H7 (cell line): ENCODE measurements at regions not wholly inside any gene's neighbourhood (a gene's known extent, or its start where the extent isn't known, plus 50 kb on each side); places are given as distances from the start of the nearest gene placed in this dataset.
"Not testable (repeated sequence)": the region's sequence is repeated elsewhere in the genome, so short reads cannot be mapped to it uniquely, and the experiment has no call there.

Experiments
- DNase-seq: peaks from one replicate; pipeline ENCODE4 v3.0.0; 2012
- H3K27me3 ChIP-seq: 2 replicates; pipeline ENCODE4 v1.6.0; 2011; ENCODE audit warnings: mild to moderate bottlenecking, low read length; ENCODE audit not compliant: control insufficient read depth, insufficient read depth
- H3K36me3 ChIP-seq: replicated peaks from 2 replicates; pipeline ENCODE4 v1.5.1; 2011; ENCODE audit warnings: low read length; ENCODE audit not compliant: control insufficient read depth, insufficient read depth
- H3K4me3 ChIP-seq: 2 replicates; pipeline ENCODE4 v1.5.1; 2011; ENCODE audit warnings: low read depth, mild to moderate bottlenecking, control low read depth, low read length, moderate library complexity; ENCODE audit not compliant: insufficient read depth

DNA sequence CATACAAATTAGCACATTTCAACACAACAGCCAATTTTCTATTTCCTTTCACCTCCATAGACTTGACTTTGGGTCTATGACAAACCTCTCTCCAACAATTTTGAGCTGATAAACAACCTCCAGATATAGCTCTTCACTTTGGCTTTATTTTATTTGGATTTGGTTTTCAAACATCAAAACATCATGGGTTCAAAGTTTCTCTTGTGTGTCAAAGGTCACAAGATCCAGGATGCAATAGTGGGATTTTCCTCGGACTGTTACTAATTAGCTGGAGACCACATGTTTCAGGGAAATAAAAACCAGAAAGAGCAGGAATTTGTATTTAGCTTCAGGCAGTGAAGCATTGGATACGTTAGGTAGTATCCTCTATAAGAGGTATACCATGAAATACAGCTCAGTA lies 351.0 kb upstream of the SOX9 start:
- Histone ChIP-seq H3K4me3 (no peak overlapping the region), H3K36me3 (no peaks in the 10 kb centered on the region), H3K27me3 (no peaks in the 10 kb centered on the region)
- no peak for DNase-seq

DNA sequence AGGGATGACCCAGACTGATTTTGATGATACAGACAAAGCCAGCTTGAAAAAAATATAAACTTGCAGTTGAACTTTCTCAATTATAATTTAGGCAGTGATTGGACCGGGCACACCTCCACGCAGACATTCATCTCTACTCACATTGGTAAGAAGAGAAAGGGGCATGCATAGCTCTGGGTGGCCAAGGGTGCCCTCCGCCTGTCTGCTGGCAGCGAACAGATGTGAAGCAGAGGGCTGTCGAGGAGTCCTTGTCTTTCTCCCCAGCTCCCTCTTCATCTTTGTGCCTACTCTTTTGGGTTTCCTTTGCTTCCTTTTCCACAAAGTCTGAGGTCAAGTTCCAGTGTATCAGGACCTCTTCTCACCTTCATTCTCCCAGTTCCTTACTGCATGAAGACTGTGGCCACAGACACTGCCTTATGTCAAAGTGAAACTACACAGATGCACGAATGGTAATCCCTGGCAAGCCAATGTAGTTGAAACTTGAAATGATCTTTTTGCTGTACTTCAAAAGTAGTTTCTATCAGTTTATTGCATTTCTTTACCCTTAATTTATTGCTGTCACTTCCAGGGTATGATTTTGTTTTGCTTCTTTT lies 343.7 kb upstream of the SOX9 start:
- Histone ChIP-seq H3K36me3 (no peaks in the 10 kb centered on the region), H3K4me3 (no peak overlapping the region), H3K27me3 (no peaks in the 10 kb centered on the region)
- no peak for DNase-seq

DNA sequence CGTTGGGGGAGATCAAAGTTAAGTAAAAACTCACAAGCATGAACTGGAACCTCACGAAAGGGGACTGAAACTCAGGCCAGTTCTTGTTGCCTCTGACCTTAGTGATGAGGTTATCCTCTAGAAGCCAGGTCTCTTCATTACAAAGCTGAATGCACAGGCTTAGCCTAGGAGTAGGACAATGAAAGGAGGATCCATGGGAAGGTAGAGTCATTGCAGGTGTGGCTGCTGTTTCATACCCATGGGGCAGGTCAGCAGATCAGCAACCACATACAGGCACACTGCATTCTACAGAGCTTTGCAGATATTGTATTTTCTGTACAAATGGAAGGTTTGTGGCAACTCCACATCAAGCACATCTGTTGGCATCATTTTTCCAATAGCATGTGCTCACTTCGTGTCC lies 341.3 kb upstream of the SOX9 start:
- Histone ChIP-seq H3K4me3 (no peak overlapping the region), H3K27me3 (no peaks in the 10 kb centered on the region), H3K36me3 (no peaks in the 10 kb centered on the region)
- DNase-seq: no peak

DNA sequence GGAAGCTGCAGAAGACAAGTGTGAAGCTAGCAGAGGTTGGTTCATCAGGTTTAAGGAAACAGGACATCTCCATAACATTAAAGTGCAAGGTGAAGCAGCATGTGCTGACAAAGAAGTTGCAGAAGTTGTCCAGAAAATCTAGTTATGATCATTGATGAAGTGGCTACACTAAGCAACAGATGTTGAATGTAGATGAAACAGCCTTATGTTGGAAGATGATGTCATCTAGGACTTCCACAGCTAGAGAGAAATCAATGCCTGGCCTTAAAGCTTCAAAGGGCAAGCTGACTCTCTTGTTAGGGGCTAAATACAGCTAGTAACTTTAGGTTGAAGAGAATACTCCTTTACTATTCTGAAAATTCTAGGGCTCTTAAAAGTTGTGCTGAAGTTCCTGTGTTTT lies 340.2 kb upstream of the SOX9 start:
- Histone ChIP-seq H3K36me3 (no peaks in the 10 kb centered on the region), H3K27me3 (no peaks in the 10 kb centered on the region), H3K4me3 (no peak overlapping the region)
- DNase-seq: no peak

DNA sequence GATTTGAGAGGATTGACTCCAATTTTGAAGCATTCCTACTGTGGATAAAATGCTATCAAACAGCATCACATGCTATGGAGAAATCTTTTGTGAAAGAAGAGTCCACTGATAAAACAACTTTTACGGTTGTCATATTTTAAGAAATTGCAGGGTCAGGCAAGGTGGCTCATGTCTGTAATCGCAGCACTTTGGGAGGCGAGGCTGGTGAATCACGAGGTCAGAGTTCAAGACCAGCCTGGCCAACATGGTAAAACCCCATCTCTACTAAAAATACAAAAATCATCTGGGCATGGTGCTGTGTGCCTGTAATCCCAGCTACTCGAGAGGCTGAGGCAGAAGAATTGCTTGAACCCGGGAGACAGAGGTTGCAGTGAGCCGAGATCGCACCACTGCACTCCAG lies 338.8 kb upstream of the SOX9 start:
- H3K4me3 ChIP-seq, H3K27me3 ChIP-seq: not testable (repeated sequence)

DNA sequence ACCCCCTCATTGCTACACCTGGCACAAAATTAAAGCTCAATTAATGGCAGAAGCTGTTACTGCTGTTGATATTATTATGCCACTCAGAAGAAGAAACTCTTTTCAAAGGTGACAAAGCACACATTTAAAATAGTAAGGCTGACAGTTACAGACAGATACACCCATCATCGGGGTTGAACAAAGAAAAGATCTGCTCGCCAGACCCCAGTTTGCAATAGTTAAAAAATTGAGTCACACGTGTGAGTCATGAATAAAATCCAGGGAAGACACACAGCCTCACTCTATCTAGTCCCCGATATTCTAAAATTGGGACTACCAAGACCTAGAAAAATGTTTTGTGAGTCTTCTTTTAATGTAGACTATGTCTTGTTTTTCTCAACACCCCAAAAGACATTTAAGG lies 330.0 kb upstream of the SOX9 start:
- Histone ChIP-seq H3K27me3 (no peaks in the 10 kb centered on the region), H3K36me3 (no peaks in the 10 kb centered on the region), H3K4me3 (no peak overlapping the region)

More for the DNA sequence above, 338.8 kb upstream of the SOX9 start:
- not testable (repeated sequence) for DNase-seq, H3K36me3 ChIP-seq

DNA sequence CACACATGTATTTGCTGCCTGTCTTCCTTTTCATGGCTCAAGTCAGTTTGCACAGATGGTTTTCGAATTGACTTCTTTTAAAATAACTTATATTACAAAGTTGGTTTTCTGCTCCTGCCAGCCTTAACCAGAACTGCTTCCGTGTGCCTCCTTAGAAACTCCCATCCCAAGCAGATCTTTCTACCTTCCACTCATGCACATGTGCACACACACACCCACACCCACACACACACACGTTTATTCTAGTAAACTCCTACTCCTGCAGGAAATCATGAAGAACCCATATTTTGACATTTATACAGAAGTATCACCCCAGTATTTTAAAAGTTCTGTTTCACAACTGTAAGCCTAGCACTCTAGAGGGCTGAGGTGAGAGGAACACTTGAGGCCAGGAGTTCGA lies 329.5 kb upstream of the SOX9 start:
- no peak for DNase-seq
- Histone ChIP-seq H3K36me3 (no peaks in the 10 kb centered on the region), H3K27me3 (no peaks in the 10 kb centered on the region), H3K4me3 (no peak overlapping the region)

More for the DNA sequence above, 330.0 kb upstream of the SOX9 start:
- DNase-seq: no peak

DNA sequence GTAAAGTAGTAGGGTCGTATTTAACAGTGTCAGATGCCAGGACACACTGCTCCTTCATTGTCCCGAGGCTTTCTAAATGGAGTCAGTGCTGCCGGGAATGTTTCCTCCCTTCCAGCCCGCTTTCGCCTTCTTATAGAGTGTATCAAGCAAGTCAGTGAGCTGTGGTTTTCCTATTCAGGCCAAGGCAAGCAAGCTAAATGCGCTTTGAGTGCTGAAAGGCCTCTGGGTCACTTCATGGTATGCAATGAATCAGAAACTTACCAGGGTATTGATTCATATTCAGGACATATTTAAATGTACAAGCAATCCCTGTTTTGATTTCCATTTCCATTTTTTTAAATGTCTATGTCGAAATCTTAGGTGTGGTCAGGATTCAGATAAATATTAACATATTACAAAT lies 327.9 kb upstream of the SOX9 start:
- Histone ChIP-seq H3K27me3 (no peaks in the 10 kb centered on the region), H3K36me3 (no peaks in the 10 kb centered on the region), H3K4me3 (no peak overlapping the region)
- no peak for DNase-seq

DNA sequence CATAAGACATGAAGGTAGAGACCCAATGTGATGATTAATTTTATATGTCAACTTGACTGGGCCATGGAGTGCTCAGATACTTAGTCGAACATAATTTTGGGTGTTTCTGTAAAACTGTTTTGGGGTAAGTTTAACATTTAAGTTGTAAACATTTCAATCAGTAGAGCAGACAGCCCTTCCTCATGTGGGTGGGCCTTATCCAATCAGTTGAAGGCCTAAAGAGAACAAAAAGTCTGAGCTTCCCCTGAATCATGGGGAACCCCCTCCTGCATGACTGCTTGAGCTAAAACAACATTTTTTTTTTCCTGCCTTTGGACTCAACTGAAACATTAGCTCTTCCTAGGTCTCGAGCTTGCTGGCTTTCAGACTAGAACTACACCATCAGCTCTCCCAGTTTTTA lies 327.3 kb upstream of the SOX9 start:
- H3K36me3 ChIP-seq: no peaks in the 10 kb centered on the region
- H3K4me3 ChIP-seq: no peak overlapping the region
- no peak for DNase-seq
- no peaks in the 10 kb centered on the region for H3K27me3 ChIP-seq

DNA sequence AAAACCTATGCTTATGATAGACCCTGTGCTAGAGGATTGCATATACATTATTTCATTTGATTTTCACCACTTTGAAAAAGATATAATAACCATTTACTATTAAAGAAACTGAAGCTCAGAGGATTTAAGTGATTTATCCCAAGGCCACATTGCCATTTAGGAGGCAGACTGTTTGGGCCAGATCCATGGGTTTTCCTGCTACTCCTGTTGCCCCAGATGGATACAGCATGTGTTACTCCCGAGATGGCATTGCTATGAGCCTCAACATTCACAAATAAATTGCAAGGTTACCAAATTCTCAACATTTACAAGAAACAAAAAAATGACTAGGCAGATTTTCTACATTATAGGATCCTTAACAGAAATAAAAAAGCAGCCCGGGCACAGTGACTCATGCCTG lies 322.1 kb upstream of the SOX9 start:
- H3K36me3 ChIP-seq: no peaks in the 10 kb centered on the region
- H3K4me3 ChIP-seq: no peak overlapping the region
- no peaks in the 10 kb centered on the region for H3K27me3 ChIP-seq
- DNase-seq: no peak

DNA sequence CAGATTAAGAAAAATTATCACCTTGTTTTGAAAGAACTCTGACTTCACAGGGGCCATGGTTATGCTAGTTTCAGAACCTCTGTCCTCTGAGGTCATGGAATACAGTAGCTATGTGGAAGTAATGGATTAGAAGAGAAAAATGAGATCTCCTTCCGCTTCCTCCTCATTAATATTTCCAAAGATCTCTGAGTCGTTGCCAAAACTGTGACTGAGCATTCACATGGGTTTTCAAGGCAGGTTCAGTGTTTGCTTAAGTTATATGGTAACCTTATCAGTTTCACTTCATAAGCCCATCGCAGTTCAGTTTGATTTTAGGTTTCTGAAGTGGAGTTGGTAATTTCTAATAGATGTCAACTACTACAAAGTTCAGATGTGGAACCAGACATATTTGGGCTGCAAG lies 321.2 kb upstream of the SOX9 start:
- no peak overlapping the region for H3K4me3 ChIP-seq
- H3K36me3 ChIP-seq: no peaks in the 10 kb centered on the region
- H3K27me3 ChIP-seq: no peaks in the 10 kb centered on the region
- no peak for DNase-seq

DNA sequence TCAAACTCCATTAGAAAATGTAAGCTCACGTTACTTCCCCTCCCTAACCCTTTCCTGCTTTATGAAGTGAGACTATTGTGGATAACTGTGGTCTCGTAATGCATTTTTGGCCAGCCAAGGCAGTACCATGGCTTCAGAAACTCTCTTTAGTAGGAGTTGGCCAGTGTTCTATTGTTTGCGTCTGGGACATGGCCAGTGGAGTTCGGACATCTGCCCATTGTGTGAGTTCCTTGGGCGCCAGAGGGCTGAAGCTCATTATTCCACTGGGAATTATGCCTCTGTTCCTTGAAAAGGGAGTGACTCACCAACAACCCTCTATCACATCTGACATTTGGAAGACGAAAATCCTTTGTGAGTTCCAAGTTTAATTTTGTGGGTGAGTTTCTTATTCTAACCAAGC lies 319.5 kb upstream of the SOX9 start:
- no peaks in the 10 kb centered on the region for H3K27me3 ChIP-seq
- DNase-seq: no peak
- no peaks in the 10 kb centered on the region for H3K36me3 ChIP-seq
- no peak overlapping the region for H3K4me3 ChIP-seq

DNA sequence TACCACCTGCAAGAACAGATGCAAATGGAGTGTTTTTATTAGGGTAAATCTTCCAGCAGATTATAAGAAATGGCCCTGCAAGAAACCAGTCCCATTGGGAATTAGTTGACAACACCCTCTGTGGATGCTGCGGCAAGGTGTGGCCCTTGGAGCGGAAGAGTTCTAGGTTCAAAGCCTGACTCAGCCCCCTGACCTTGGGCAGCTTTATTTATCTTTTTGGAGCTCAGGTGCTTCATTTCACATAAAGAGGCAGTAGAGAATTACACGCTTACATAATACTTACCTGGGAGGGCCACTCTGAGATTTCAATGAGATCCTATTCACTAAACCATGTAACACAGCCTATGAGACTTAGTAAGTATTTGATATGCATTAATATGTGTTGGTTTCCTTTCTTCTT lies 318.2 kb upstream of the SOX9 start:
- no peak for DNase-seq
- Histone ChIP-seq H3K27me3 (no peaks in the 10 kb centered on the region), H3K36me3 (no peaks in the 10 kb centered on the region), H3K4me3 (no peak overlapping the region)

DNA sequence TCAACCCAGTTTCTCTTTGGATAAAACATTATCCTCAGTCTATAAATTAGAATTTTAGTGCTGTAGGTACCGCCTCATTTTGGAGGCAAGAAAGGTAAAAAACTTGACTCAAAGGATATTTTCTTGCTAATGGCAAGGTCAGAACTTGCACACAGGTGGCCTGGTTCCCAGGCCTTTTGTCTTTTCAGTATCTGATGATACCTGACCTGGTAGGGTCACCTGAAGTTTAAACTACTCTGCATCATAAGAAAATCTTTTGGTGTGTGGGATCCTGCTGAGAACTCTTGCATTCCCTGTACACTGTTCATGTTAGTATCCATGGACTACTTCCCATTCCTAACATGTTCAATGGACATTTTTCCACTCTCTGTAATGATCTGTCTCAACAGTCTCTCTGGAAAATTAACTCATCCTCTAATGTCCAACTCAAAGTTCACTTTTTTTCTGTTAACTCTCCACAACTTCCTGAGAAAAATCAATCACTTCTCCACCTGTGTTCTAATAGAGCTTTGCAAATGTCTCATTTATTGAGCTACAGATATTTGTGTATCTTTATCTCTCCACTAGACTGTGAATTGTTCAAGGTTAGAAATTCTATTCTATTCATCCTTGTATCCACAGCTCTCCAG lies 317.1 kb upstream of the SOX9 start:
- Histone ChIP-seq H3K4me3 (no peak overlapping the region), H3K36me3 (no peaks in the 10 kb centered on the region), H3K27me3 (no peaks in the 10 kb centered on the region)
- DNase-seq: no peak

DNA sequence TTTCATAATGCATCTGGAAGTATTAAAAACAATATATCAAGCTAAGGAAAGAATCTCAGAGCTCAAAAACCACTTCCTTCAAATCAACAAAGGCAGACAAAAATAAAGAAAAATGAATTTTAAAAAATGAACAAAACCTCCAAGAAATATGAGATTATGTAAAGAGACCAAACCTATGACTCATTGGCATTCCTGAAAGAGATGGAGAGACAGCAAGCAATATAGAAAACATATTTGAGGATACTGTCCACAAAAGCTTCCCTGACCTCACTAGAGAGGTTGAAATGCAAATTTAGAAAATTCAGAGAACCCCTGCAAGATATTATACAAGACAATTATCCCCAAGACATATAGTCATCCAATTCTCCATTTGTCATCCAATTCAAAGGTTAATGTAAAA lies 311.3 kb upstream of the SOX9 start:
- H3K27me3 ChIP-seq: no peaks in the 10 kb centered on the region
- H3K4me3 ChIP-seq: no peak overlapping the region
- DNase-seq: no peak
- no peaks in the 10 kb centered on the region for H3K36me3 ChIP-seq

DNA sequence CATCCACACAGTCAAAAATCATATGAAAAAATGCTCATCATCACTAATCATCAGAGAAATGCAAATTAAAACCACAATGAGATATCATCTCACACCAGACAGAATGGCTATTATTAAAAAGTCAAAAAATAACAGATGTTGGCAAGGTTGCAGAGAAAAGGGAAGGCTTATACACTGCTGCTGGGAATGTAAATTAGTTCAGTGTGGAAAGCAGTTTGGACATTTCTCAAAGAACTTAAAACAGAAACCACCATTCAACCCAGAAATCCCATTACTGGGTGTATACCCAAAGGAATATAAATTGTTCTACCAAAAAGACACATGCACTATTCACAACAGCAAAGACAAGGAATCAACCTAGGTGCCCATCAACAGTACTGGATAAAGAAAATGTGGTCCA lies 307.0 kb upstream of the SOX9 start:
- not testable (repeated sequence) for H3K36me3 ChIP-seq, DNase-seq, H3K27me3 ChIP-seq, H3K4me3 ChIP-seq
